HG02970 (cell line): ENCODE measurements at regions not wholly inside any gene's neighbourhood (a gene's known extent, or its start where the extent isn't known, plus 50 kb on each side); places are given as distances from the start of the nearest gene placed in this dataset.

Experiments used
- ATAC-seq: cut with Tn5 transposase; IDR thresholded peaks from one replicate; pipeline ENCODE4 v1.9.1; 2021; ENCODE audit warnings: mild to moderate bottlenecking, moderate library complexity, moderate number of reproducible peaks; ENCODE audit not compliant: unreplicated experiment, low FRiP score

- no peak for ATAC-seq
These were observed 390.9 kb upstream of the CELF2 start for GRCh38 chr10:10626734-10627133.

DNA sequence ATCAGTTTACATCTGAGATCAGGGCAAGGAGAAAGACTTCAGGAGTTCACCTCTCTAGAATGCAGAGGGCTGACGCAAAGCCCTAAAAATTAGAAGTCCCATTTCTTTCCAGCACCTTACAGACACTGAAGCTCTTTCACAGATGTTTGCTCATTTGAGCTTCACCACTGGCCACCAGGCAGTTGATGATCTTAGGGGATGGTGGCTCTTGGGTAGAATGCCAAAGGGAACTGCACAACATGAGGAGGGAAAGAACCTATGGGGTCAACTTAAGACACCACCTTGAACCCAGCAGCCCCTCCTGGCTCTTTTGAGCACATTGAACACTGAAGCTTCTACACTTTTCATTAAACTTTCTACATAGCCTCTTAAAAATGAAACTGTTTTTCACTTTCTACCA lies 390.3 kb upstream of the CELF2 start:
- ATAC-seq = no peak

DNA sequence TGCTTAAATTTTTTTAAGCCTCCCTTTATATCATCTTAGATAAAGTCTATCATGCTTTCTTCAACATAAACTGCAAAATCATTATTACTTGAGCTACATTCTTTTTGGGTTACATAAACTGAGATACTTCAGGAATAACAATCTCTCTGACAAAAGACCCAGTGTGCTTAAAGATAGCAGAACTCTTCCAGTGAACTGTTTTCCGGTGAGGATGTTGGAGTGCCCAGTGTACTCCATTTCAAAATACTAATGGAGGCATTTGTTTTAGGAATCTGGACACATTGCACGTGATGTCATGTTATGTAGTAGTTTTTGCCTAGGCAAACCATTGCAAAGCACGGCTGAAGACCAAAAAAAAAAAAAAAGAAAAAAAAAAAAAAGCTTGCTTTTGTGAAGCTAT lies 388.2 kb upstream of the CELF2 start:
- no peak for ATAC-seq

GRCh38 chr10:10630281-10630680 lies 387.4 kb upstream of the CELF2 start:
- no peak for ATAC-seq

DNA sequence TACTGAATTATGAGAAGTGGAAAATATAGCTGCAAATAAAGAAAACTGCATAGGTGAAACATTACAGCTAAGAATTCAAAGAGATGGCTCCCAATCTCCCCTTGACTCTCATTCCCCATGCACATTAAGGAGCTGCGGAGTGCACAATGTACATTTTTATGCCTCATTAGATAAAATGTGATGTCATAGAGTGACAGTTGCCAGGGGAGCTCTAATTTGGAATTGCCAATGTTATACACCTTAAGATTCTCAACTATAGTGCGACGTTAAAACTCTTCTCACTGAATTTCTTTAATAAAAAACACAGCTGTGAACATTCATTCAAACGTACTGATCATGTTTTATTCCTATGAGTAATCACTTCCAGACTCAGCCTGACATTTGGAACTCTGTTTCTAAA lies 386.9 kb upstream of the CELF2 start:
- ATAC-seq = no peak

GRCh38 chr10:10642189-10642588 lies 375.5 kb upstream of the CELF2 start:
- ATAC-seq = no peak

GRCh38 chr10:10642751-10643150 lies 374.9 kb upstream of the CELF2 start:
- no peak for ATAC-seq

DNA sequence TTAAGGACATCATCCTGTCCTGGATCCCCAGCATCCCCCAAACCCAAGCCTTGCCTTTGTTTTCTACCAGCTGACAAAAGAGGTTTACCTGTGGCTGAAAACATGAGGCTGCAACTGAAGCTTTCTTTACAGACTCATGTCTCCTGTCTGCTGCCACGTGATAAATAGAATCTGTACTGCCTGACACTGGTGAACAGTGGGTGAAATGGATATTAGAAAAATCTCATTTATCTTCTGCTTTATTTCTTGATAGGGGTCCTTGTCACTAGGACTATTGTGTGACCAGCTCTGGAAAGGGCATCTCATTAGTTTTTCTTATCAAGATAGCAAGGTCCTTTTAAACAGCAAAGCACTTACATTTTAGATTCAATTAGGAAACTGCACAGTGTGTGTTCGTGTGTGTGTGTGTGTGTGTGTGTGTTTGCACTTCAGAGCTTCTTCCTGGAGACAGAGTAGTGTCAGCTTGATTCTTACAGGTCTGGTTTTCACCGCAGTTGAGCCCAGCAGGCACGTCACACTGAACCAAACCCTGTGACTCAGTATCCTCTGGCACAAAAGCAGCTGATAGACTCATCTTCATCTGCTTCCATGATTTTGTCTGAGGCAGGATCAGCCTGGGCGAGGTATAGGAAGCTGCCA lies 373.5 kb upstream of the CELF2 start:
- ATAC-seq = no peak

DNA sequence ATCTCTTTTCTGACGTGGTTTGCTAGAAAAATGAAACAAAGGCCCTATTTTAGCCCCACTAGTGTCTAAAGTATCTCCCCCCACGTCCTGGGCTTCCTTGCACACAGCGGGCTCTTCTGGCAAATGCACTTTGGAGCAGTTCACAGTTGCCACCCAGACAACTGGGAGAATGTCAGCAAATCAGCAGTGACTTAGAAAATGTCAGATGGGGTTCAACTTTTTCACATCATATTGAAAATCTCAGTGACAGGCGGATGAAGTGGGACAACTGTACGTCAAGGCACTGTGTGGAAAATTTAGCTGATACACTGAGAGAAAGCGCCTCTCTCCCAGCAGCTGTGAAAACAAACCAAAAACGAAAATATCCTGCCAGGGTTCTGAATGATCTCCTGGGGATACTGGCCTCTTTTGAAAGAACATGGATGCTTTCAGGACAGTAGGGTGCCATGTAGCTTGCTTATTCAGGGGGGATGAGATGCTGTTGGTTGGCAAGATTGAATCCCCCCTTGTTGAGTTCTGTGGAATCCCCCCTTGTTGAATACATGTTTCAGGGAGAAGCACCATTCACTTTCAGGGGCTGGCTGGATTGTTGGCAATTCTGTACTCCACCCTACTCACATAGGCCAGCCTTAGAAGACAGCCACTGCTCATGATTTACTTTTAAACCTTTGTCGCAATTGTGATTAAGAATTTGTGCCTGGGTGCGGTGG lies 372.8 kb upstream of the CELF2 start:
- ATAC-seq = no peak

DNA sequence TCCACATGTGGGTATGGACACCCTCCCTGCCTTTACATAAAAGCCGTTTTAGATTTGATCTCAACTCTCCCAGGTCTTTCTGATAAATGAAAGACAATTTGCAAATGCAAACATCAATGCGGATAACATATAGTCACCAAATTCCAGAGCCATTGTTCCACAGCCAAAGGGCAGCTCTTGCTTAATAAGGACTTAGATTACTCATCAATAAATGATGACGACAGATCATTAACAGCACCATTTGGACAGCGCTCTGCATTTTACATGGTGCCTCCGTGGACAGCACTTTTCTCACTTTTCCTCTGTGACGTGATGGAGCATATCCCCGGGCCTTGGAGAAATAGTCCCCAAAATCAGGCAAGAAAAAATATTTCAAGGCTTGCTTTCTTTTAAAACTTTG lies 370.3 kb upstream of the CELF2 start:
- no peak for ATAC-seq

GRCh38 chr10:10657139-10657760 lies 360.4 kb upstream of the CELF2 start:
- ATAC-seq = no peak

DNA sequence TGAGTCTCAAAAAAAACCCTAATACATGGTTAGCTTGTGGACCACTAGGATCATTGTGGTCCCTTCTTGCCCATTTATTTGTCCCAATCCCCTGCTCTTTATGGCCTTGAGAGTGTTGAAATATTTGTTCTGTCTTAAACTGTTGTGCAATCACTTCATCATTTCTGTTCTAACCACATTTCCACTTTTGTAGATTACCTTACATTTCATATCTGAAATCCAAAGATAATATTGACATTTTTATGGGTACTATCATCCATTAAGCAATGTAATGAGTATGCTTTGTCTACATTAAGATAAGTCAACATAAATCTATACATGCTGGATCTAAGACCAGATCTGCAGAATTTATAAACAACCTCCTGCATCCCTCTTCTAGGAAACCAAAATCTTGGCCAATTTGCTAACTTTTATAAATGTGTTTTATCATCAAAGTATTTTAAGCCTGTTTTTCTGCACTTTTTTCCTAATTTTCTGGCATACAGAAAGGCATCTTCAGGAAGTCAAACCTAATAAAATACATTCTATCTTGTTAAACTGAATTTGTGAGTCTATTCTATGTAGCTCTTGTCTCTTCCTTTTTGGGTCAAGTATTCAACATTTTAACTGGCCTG lies 359.4 kb upstream of the CELF2 start:
- ATAC-seq = no peak

DNA sequence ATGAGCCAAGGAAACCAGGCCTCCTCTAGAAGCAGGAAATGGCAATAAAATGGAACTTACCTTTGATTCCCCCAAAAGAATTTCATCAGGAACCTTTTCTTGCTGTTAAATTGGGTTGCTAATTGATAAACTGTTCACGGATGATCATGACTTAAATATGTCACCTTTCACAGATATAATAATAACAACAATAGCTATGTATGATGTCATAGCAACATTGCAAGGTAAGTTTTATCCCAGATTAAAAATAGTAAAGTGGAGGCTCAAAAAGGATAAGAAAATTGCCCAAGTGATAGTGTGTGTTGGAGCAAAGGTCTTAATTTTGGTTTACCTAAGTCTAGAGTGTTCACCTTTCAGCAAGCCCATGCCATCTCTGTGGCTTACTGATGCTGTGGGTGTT lies 357.6 kb upstream of the CELF2 start:
- no peak for ATAC-seq

GRCh38 chr10:10661176-10661575 lies 356.5 kb upstream of the CELF2 start:
- ATAC-seq = no peak

DNA sequence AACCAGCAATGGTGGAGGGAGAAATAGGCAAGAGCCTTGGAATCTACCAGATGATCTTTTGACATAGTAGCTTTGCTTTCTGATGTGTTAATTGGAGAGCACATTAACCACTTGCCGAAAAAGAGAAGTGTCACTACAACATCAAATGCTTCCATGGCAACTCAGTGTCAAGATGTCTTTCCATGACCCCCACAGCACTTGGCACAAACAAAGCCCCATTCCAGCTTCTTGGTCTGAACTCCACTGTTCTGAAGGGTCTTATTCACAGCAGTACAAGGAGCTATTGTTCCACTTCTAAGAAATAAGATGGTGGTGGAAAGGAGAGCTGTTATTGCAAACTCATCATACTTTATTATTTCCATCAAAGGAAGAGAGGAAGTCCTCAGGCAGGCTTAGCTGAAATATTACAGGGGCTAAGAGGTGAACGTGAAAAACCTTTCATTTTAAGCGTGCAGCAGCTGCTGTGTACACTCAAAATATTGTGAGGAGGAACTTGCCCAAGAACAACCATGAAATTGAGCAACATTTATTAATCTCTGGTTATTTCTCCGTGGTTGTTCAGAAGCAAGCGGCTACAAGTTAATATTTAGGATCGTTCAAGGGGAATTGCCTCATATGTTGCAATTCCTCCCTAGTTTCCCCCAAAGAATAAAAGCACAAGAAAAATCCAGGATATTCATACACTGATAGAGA lies 354.8 kb upstream of the CELF2 start:
- no peak for ATAC-seq

- ATAC-seq = no peak
These were observed 354.1 kb upstream of the CELF2 start for GRCh38 chr10:10663622-10664021.

DNA sequence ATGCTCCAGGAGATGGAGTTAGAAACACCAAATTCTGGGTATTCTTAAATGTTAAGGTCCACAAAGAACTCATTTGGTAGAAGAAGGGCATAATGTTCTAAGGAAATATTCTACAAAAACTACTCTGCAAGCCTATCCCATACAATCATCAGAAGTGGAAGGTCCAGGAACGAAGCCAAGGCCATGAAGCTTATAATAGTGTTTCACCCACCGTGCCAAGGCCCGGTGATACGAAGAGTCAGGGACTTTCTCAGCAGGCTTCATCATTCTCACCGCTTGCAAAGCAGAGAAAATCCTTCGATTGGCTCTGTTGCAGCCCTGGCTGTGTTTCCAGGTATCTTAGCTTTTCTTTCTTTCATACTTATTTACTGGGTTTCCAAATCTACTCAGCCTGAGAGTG lies 351.9 kb upstream of the CELF2 start:
- ATAC-seq = no peak

GRCh38 chr10:10667466-10667865 lies 350.2 kb upstream of the CELF2 start:
- no peak for ATAC-seq

DNA sequence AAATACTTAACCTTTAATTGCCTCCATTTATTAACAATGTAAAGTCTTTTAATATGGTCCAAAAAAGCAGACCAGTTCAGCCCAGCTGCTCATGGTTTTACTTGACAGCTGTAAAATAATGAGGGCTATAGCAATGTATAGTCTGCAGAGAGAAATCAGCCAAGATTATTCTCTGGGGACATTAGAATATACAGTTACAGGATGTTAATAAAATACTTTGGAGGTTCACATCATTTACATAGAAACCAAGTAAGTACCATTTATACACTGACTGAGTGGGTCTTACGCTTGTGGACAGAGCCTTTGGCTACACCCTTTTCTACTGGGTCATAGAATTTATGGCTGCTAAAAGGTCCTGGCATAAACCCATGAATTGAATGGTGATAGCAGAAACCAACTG lies 340.7 kb upstream of the CELF2 start:
- ATAC-seq = no peak

DNA sequence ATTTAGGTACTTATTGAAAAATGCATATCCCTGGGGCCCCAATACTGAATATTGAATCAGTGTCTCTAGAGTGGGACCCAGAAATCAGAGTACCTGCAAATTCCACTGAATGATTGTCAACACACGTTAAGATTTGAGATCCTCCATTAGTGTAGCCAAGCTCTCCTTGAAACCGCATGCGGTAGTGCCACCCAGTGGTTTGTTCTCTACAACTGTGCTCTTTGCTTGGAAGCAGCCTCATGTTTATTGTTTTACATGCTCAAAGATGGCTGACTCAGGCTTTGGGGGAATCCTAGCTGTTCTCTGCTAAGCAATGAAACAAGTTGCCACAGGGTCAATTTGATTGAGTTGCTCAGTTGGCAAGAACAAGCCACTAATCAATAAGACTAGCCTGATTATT lies 340.2 kb upstream of the CELF2 start:
- ATAC-seq = no peak

DNA sequence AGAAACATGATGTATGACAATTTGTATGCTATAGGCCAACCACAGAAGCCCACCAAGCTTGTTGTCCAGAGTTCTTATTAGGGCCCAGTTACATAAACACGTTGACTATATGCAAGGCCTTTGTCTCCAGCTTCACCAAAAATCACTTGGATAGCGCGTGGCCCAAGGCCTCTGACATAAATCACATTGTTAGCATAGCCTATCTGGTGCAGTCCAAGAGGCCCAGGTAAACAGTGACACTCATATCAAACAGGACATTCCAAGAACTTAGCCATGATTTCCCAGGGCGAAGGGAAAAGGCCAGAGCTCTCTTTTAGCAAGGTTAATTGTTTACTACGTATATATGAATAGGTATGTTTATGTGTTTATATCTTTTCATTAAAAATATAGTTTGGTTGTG lies 337.2 kb upstream of the CELF2 start:
- ATAC-seq = no peak
